Hematopoietic multipotent progenitor cell treated with erythropoietin and hydrocortisone succinate and interleukin-3 and kit ligand, for 17 days (in vitro differentiated cells): ENCODE measurements at regions not wholly inside any gene's neighbourhood (a gene's known extent, or its start where the extent isn't known, plus 50 kb on each side); places are given as distances from the start of the nearest gene placed in this dataset.
"Not testable (repeated sequence)": the region's sequence is repeated elsewhere in the genome, so short reads cannot be mapped to it uniquely, and the experiment has no call there.

ENCODE experiments used
- DNase-seq: peaks from one replicate; pipeline ENCODE4 v3.0.0-alpha.2; 2015; ENCODE audit warnings: low spot score

GRCh38 chr18:57881818-57882413 lies 78.8 kb upstream of the ATP8B1 start:
- DNase-seq = peak; percentile 75

GRCh38 chr18:57879924-57880323 lies 76.8 kb upstream of the ATP8B1 start:
- not testable (repeated sequence) for DNase-seq

- DNase-seq = no peak
These were observed 66.1 kb upstream of the ATP8B1 start for GRCh38 chr18:57869221-57869620.

GRCh38 chr18:57866355-57866754 lies 63.2 kb upstream of the ATP8B1 start:
- DNase-seq = no peak

GRCh38 chr18:57864615-57865121 lies 61.6 kb upstream of the ATP8B1 start:
- DNase-seq = no peak

GRCh38 chr18:57863706-57864105 lies 60.6 kb upstream of the ATP8B1 start:
- DNase-seq = no peak

- peak; percentile 52 for DNase-seq
These were observed 56.2 kb upstream of the ATP8B1 start for GRCh38 chr18:57859314-57859713.

- no peak for DNase-seq
These were observed 53.6 kb upstream of the ATP8B1 start for GRCh38 chr18:57856557-57857280.

GRCh38 chr18:57856128-57856527 lies 53.0 kb upstream of the ATP8B1 start:
- no peak for DNase-seq

GRCh38 chr18:57855551-57855950 lies 52.4 kb upstream of the ATP8B1 start:
- no peak for DNase-seq

GRCh38 chr18:57854726-57855125 lies 51.6 kb upstream of the ATP8B1 start:
- DNase-seq = no peak

- no peak for DNase-seq
These were observed 50.7 kb upstream of the ATP8B1 start for GRCh38 chr18:57853864-57854263.

- no peak for DNase-seq
These were observed 50.0 kb upstream of the ATP8B1 start for GRCh38 chr18:57853133-57853532.
